ENCODE measurements at regions not wholly inside any gene's neighbourhood (a gene's known extent, or its start where the extent isn't known, plus 50 kb on each side); places are given as distances from the start of the nearest gene placed in this dataset.
"Not testable (repeated sequence)": the region's sequence is repeated elsewhere in the genome, so short reads cannot be mapped to it uniquely, and the experiment has no call there.

DNA sequence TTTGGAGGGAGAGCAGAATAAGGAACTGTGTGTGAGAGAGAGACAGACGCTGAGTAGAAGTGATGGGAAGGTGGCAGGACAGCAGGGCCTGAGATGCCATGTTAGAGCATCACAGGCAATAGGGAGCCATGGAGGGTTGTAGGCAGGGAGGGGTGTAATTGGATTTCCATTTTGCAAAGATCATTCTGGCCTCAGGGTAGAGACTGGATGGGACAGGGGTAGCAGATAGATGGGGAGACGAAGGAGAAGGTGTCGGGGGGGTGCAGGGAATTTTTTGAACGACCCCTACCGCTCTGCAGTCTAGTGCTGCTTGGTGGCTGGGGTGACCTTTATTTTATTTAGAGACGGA lies 106.4 kb downstream of the CRLF3 start:
- TF ChIP-seq, protein P1, sequence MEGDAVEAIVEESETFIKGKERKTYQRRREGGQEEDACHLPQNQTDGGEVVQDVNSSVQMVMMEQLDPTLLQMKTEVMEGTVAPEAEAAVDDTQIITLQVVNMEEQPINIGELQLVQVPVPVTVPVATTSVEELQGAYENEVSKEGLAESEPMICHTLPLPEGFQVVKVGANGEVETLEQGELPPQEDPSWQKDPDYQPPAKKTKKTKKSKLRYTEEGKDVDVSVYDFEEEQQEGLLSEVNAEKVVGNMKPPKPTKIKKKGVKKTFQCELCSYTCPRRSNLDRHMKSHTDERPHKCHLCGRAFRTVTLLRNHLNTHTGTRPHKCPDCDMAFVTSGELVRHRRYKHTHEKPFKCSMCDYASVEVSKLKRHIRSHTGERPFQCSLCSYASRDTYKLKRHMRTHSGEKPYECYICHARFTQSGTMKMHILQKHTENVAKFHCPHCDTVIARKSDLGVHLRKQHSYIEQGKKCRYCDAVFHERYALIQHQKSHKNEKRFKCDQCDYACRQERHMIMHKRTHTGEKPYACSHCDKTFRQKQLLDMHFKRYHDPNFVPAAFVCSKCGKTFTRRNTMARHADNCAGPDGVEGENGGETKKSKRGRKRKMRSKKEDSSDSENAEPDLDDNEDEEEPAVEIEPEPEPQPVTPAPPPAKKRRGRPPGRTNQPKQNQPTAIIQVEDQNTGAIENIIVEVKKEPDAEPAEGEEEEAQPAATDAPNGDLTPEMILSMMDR (IDR thresholded peaks at IDR 0.05) = not testable (repeated sequence)
- TF ChIP-seq POLR2A (IDR thresholded peaks at IDR 0.05) = not testable (repeated sequence)

Data from lower leg skin (tissue), 3 donors.